Cerebellar nuclear complex (tissue), 1 donor: ENCODE measurements at regions not wholly inside any gene's neighbourhood (a gene's known extent, or its start where the extent isn't known, plus 50 kb on each side); places are given as distances from the start of the nearest gene placed in this dataset.
"Not testable (repeated sequence)": the region's sequence is repeated elsewhere in the genome, so short reads cannot be mapped to it uniquely, and the experiment has no call there.

Source experiments
- DNase-seq, 2 experiments: peaks; one replicate each; lab custom pipeline; 2025; lab: John Stamatoyannopoulos, UW

DNA sequence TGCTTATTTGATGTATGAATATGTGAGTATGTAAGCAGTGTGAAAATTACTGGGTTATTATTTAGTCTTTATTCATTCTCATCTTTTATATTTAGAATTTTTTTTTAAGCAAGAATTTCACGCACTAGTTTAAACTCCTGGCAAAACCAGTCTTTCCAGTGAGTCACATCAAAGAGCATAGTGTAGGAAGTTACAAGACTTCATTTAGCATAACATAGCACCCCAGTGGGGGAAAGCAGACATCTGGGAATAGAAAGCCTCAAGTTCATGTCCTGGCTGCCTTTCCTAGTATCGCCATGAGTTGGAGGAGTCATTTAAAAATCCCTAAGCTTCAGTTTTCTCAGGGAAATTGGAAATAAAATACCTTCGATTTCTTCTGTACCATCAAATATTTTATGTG lies 408.3 kb downstream of the NUP35 start:
- no peak for DNase-seq

DNA sequence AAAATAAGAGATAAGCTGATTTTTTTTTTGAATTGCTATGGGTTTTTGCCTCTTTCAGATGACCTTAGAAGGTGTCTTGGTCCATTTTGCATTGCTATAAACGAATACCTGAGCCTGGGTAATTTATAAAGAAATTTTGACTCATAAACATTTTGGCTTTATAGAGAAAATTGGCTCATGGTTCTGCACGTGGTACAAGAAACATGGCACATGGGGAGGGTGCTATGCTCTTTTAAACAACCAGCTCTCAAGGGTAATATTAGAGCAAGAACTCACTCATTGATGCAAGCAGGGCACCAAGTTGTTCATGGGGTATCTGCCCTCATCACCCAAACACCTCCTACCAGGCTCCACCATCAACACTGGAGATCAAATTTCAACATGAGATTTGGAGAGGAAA lies 408.8 kb downstream of the NUP35 start:
- DNase-seq = no peak

DNA sequence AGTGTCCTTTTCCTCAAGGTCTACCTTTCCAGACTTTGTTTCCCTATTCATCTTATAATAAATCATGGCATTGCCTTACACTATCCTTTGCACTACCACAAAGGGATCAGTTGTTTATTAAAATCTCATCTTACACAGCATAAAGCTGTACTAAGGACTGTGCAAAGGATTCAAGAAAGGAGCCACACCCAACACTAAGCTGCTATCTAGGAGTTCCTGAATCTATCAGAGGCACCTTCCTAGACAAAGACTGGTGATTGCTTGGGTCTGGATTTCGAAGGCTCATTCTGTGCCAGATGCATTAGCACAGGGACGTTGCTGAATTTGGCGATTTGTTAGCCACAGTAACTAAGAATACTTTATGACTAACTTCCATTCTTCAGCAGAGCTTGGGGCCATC lies 412.0 kb downstream of the NUP35 start:
- no peak for DNase-seq

DNA sequence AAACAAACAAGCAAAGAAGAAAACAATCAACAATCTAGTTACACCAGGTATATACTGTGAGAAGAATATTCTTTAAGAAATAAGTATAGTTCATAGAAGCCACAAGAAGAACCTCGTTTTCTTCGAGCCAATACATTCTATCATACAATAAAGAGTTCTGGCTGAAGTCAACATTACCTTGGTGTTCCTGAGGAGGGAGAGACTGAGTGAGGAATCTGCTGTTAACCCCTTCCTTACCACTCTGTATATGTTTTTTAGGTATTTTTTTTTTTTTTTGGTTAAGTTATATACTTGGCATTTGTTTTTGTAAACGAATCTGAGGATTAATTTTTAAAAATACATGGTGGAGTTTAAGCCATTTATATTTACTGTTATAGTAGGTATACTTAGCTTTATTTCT lies 412.5 kb downstream of the NUP35 start:
- DNase-seq = no peak

DNA sequence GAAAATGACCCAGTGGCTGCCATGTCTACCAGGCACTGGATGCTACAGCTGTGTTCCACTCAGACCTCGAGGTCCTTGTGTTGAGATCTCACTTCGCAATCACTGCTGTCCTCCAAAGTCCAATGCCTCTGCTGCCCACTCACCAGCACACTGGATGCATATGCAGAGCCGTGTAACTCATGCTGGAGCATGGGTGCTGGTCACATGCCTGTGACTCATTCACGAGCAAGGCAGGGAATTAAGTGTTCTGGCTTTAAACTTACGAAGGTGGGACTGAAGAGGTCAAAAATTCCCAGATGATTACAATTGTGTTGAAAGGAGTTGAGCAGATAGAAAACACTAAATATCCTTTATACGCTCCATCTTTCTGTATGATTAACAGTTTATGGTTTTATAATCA lies 417.5 kb downstream of the NUP35 start:
- no peak for DNase-seq

DNA sequence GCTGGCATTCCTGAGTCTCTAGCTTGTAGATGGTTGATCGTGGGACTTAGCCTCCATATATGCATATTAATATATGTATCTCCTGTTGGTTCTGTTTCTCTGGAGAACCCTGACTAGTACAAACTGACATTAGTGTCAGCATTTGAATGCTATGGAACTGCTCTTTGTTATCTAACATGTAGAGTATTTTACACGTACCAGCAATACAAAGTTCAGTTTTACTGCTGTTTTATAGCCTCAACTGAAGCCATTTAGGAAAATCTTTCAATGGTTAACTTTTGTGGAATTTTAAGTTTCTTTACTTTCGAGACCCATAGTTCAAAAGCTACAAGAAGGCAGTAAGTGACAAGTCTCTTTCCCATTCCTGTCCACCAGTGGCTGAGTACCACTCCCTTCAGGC lies 418.4 kb downstream of the NUP35 start:
- DNase-seq = no peak

DNA sequence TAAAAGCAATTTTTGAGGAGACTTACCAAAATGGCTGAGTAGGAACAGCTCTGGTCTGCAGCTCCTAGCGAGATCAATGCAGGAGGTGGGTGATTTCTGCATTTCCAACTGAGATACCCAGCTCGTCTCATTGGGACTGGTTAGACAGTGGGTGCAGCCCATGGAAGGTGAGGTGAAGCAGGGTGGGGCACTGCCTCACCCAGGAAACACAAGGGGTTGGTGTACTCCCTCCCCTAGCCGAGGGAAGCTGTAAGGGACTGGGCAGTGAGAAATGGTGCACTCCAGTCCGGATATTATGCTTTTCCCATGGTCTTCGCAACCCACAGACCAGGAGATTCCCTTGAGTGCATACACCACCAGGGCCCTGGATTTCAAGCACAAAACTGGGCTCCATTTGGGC lies 419.0 kb downstream of the NUP35 start:
- DNase-seq = no peak

DNA sequence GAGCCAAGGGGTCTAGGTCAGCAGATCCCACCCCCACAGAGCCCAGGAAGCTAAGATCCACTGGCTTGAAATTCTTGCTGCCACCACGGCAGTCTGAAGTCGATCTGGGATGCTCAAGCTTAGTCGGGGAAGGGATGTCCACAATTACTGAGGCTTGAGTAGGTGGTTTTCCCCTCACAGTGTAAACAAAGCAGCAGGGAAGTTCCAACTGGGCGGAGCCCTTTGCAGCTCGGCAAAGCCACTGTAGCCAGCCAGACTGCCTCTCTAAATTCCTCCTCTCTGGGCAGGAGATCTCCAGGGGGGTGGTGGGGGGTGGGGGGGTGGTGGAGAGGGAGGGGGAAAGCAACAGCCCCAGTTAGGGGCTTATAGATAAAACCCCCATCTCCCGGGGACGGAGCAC lies 419.5 kb downstream of the NUP35 start:
- DNase-seq = no peak

DNA sequence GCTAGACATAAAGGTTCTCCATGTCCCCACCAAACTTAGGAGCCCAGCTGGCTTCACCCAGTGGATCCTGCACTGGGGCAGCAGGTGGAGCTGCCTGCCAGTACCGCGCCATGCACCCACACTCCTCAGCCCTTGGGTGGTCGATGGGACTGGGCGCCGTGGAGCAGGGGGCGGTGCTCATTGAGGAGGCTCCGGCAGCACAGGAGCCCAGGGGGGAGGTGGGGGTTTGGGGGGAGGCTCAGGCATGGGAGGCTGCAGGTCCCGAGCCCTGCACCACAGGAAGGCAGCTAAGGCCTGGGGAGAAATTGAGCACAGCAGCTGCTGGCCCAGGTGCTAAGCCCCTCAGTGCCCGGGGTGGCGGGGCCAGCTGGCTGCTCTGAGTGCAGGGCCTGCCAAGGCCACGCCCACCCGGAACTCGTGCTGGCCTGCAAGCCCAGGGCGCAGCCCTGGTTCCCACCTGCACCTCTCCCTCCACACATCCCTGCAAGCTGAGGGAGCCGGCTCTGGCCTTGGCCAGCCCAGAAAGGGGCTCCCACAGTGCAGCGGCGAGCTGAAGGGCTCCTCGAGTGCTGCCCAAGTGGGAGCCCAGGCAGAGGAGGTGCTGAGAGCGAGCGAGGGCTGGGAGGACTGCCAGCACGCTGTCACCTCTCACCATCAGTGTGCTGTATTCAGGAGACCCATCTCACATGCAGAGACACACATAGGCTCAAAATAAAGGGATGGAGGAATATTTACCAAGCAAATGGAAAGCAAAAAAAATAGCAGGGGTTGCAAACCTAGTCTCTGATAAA lies 422.5 kb downstream of the NUP35 start:
- DNase-seq = not testable (repeated sequence)

DNA sequence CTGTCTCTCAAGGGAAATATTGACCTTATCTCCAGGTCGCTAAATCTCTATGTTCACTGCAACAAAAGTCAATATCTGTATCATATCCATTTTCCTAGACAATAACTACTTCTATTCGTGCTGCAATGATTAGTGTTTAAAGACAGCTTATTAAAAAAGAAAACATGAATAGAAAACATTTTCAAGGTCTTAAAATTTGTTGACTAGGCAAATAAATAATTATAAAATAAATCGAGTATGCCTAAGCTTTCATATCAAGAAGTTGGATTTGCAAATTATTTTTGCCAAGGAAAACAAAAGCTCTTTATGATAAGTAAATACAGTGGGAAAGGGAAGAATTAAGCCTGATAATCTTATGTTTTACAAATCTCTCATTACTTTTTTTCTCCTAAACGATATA lies 428.5 kb downstream of the NUP35 start:
- no peak for DNase-seq

DNA sequence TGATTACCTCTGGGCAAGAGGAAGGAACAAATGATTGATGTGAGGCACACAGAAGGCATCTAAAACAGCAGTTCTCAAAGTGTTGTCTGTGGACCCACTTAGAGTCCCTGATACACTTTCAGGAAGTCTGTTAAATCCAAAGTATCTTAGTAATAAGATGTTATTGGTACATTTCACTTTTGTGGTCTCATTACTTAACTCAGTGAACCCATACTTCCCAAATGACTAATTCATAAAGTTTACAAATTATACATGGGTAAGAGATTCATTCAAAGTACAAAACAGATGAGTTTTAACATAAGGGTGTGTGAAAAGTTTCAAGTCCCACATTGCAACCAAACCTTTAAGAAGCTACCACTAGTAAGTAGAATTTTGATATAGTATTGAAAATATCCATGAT lies 440.5 kb downstream of the NUP35 start:
- DNase-seq = no peak

DNA sequence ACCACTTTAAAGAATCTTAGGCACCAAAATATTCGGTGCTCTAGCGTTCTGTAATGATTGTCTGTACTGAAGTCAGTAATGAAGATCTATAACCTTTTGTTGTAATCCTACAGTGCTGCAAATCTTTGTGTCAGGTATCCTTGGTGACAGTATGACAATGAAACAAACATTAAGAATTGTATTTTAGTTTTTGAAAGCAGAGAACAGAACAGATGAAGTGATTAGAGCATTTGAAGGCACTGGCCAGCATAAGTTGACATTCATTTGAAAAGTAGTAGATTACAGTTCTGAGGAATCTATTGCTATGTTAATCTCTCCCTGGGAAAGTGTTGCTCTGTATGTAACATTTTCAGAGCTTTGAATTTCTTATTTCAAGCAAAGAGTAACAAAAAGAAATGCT lies 451.2 kb downstream of the NUP35 start:
- DNase-seq = no peak

DNA sequence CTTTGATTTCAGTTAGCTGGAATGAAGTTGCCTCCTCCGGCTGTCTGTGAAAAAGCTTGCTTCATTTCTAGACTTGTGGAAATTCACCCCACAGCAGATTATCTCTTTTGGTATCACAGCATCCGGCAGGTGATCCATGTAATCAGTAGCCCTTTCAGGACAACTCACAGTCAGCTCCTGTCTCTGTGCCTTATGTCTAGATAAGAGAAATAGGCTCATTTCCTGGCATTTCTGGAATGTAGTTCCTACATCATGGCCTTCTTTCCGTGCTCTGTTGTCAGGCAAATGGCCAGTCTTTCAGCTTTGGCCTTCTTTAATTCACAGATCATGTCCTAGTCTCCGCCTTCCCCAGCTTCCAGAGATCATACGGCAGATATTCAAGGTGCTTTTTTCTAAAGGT lies 455.4 kb downstream of the NUP35 start:
- DNase-seq = no peak

DNA sequence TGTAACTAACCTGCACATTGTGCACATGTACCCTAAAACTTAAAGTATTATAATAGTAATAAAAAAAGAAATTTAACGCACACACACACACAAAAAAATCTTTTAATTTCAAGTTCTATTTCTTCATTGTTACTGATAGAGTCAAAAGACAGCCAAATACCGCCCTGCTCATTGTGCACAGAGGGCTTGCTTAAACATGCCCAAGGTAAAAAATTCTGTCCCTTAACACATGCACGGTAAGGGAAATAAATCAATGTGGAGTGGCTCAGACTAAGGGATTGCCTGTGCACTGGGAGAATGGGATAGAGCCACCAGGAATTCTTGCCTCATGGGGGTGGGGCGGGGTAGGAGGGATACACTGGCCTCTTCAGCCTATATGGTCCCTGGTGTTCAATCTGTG lies 468.0 kb downstream of the NUP35 start:
- DNase-seq = no peak

DNA sequence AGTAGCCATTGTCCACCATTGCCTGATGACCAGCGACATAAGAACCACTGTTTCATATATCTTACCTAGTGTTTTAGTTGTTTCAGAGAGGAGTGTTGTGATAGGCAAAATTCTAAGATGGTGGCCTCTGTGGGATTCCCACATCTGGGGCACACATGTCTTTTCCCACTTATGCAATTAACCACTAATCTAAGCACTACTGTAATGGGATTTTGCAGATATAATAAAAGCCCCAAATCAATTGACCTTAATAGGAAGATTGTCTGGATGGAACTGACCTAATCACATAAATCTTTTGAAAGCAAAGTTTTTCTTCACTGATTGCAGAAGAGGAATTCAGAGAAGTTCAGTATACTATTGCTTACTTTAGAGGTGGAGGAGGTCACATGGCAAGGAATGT lies 469.9 kb downstream of the NUP35 start:
- DNase-seq = no peak

DNA sequence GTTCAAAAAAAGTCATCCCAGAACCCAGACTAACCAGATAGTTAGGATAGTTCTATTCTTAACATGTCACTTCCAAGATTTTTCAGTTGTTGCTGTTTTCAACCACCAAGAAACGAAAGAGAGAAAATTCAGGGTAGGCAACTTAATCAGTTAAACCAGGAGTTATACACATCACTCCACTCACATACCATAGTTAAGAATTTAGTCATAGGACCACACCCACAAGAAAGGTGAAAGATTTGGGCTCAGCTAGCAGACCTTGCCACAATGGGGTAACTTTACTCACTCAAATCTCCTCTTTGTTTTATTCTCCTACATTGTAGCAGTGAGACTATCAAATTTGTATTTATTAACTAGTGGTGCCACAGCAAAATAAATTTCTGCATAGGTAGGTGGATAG lies 473.6 kb downstream of the NUP35 start:
- DNase-seq = no peak

DNA sequence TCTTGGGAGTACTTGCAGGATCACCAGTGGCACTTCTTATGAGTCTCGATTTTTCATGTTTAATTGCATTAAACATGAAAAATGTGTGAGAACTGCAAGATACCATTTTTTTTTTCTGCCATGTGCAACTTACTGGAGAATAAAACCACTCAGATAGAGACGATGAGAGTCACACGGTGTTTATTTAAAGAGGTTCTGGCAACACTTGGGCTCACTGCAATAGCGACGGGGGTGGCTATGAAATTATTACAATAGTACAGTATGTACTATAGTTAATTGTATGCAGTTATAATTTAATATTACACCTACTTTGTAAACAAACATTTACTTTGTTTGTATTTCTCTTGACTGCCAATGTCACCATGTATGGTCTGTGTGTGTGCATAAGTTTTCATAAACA lies 479.8 kb downstream of the NUP35 start:
- DNase-seq = no peak

DNA sequence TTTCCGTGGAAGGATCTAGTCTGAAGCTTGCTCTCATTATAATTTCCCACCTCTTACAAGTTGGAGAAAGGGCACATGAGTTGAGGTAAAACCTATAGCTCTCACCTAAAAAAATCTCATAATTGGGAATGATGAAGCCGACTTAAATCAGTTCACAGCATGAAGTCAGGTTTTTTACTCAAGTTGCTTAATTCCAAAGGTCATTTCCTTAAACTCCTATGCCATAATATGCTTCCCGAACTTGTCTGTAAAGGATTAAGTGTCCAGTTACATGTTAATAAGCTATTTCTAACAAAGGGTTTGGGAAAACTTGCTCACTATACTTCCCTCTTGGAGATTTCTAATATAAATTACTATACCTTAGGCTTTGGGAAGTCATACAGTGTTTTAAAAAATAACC lies 481.2 kb downstream of the NUP35 start:
- DNase-seq = no peak

DNA sequence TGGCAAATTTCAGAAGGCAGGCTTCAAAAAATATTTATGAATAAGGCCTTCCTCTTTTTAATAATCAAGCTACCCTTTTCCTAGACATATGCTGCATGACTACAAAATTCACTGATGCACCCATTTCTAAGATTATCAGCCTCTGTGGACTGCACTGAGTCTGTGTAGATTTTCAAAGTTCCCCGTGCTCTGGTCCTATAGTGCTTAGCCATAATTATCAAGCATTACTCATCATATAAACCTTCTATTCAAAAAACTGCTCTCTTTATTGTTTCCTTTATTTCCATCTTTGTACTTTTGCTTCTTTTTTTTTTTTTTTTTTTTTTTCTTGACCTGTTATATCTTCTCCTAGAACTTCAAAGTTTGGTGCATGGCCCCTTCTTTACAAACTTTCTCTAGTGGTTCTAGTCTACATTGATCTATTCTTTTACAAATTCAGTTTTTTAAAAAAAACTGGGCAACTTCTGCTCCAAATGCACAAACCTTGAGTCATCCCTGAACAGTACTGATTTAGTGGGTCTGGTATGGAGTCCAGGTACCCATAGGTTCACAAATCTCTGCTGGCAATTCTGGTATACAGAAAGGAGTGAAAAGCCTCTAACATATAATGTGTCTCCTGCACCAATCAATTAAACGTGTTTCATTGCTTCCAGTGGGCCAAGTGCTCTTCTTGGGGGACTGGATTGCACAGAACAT lies 481.9 kb downstream of the NUP35 start:
- no peak for DNase-seq

DNA sequence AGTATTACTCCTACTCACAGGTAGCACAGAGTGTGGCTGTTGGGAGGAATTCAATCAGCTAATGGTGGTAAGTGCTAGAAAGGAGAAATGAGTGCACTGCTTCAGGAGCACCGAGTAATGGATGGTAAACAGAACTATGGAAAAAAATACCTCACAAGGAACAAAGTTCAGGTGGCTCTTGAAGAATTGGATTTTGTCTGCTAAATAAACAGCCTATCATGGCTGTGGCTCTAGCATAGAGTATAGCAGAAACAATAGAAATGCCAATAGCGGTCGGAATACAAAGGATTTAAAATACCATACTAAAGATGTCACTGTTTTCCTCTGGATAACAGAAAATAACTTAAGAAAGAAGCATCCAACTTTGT lies 482.5 kb downstream of the NUP35 start:
- no peak for DNase-seq

DNA sequence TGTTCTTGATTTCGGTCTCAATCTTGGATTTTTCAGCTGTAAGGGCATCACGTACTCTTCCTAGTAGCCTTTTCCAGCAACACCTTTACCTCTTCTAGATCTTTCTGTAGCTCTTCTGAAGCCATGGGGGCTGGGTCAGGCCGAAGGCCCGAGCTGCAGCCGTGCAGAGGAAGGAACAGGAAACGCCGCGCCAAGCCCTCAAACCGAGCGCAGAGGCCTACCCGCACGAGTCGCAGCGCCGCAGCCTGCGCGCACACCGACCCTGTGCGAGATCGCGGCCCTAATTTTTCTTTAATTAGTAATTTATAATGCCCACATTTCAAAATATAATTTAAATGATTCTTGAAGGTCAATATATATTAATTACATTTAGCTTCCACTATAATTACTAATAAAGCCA lies 483.8 kb downstream of the NUP35 start:
- DNase-seq = no peak

DNA sequence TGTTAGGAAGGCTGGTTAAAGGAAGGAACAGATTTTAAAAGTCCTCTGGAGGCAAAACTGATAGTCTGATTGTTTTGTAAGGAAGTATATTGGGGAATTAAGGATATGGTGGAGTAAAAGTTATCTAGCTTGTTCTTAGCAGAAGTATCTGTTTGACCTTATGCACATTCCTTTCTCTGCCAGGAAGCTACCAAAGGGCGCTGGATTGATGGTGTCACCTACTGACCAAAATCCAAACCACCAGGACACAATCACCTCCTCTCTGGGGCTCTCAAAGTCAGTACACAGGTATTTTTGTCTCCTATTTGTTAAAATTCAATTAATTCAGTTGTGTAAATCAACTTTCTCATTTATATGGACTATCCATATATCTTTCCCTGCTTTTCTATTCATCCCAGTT lies 484.5 kb downstream of the NUP35 start:
- no peak for DNase-seq

DNA sequence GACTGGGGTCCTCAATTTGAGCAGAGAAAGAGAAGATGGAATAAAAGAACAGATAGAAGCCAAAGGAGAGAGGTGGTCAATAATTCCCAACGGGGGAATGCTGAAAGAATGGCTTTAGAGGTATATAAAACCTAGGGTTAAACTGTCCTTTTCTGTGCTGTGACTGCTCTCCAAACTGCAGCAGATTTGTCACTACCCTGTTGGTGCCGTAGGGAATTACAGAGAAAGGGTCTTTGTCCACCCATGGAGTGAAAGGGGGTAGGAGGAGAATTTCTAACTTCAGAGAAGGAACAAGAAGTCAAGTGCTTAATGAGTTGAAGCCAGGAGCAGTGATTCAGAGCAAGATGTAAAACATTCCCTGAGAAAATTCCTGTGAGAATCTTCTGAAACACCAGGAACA lies 486.5 kb downstream of the NUP35 start:
- DNase-seq = no peak
